ENCODE measurements at regions not wholly inside any gene's neighbourhood (a gene's known extent, or its start where the extent isn't known, plus 50 kb on each side); places are given as distances from the start of the nearest gene placed in this dataset.
"Not testable (repeated sequence)": the region's sequence is repeated elsewhere in the genome, so short reads cannot be mapped to it uniquely, and the experiment has no call there.

GRCh38 chr2:183881978-183882377 lies 716.4 kb upstream of the ZNF804A start:
- H3K27me3 ChIP-seq (ENCODE audit: insufficient read depth, poor library complexity, severe bottlenecking): no peaks in the 10 kb centered on the region
- DNase-seq (ENCODE audit: low spot score): no peak
- H3K27ac ChIP-seq (ENCODE audit: poor library complexity, severe bottlenecking): no peak overlapping the region
- no peak for ATAC-seq (ENCODE audit: low read depth)
- no peaks in the 10 kb centered on the region for H3K4me1 ChIP-seq (ENCODE audit: insufficient read depth, poor library complexity, severe bottlenecking)
- TF ChIP-seq, protein P1, sequence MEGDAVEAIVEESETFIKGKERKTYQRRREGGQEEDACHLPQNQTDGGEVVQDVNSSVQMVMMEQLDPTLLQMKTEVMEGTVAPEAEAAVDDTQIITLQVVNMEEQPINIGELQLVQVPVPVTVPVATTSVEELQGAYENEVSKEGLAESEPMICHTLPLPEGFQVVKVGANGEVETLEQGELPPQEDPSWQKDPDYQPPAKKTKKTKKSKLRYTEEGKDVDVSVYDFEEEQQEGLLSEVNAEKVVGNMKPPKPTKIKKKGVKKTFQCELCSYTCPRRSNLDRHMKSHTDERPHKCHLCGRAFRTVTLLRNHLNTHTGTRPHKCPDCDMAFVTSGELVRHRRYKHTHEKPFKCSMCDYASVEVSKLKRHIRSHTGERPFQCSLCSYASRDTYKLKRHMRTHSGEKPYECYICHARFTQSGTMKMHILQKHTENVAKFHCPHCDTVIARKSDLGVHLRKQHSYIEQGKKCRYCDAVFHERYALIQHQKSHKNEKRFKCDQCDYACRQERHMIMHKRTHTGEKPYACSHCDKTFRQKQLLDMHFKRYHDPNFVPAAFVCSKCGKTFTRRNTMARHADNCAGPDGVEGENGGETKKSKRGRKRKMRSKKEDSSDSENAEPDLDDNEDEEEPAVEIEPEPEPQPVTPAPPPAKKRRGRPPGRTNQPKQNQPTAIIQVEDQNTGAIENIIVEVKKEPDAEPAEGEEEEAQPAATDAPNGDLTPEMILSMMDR (IDR thresholded peaks at IDR 0.05; ENCODE audit: poor library complexity, severe bottlenecking): no peak
- H3K4me3 ChIP-seq (ENCODE audit: severe bottlenecking): no peak overlapping the region
- no peaks in the 10 kb centered on the region for H3K36me3 ChIP-seq (ENCODE audit: low read depth)
- no peaks in the 10 kb centered on the region for H3K9me3 ChIP-seq (ENCODE audit: severe bottlenecking)

- Histone ChIP-seq H3K4me3 (ENCODE audit: severe bottlenecking) (no peak overlapping the region), H3K27me3 (ENCODE audit: insufficient read depth, poor library complexity, severe bottlenecking) (no peaks in the 10 kb centered on the region)
Measured at GRCh38 chr2:183892315-183892941, 705.9 kb upstream of the ZNF804A start.

GRCh38 chr2:183898641-183899040 lies 699.7 kb upstream of the ZNF804A start:
- H3K9me3 ChIP-seq (ENCODE audit: severe bottlenecking): no peaks in the 10 kb centered on the region
- DNase-seq (ENCODE audit: low spot score) (no peak), ATAC-seq (ENCODE audit: low read depth) (0 out of 3 replicates have a peak, but pooled peaks have one; percentile 29)
- H3K27ac ChIP-seq (ENCODE audit: poor library complexity, severe bottlenecking): no peak overlapping the region
- no peaks in the 10 kb centered on the region for H3K4me1 ChIP-seq (ENCODE audit: insufficient read depth, poor library complexity, severe bottlenecking)
- no peaks in the 10 kb centered on the region for H3K36me3 ChIP-seq (ENCODE audit: low read depth)
- no peak overlapping the region for H3K4me3 ChIP-seq (ENCODE audit: severe bottlenecking)
- TF ChIP-seq, protein P1 (IDR thresholded peaks at IDR 0.05; ENCODE audit: poor library complexity, severe bottlenecking): no peak
- H3K27me3 ChIP-seq (ENCODE audit: insufficient read depth, poor library complexity, severe bottlenecking): no peaks in the 10 kb centered on the region

More at GRCh38 chr2:183892315-183892941, 705.9 kb upstream of the ZNF804A start:
- H3K4me1 ChIP-seq (ENCODE audit: insufficient read depth, poor library complexity, severe bottlenecking): no peaks in the 10 kb centered on the region
- TF ChIP-seq, protein P1 (IDR thresholded peaks at IDR 0.05; ENCODE audit: poor library complexity, severe bottlenecking): no peak
- H3K27ac ChIP-seq (ENCODE audit: poor library complexity, severe bottlenecking): no peak overlapping the region
- no peak for ATAC-seq (ENCODE audit: low read depth)
- H3K9me3 ChIP-seq (ENCODE audit: severe bottlenecking): no peaks in the 10 kb centered on the region
- no peak for DNase-seq (ENCODE audit: low spot score)
- no peaks in the 10 kb centered on the region for H3K36me3 ChIP-seq (ENCODE audit: low read depth)

- no peaks in the 10 kb centered on the region for H3K4me1 ChIP-seq (ENCODE audit: insufficient read depth, poor library complexity, severe bottlenecking)
- TF ChIP-seq, protein P1 (IDR thresholded peaks at IDR 0.05; ENCODE audit: poor library complexity, severe bottlenecking): no peak
- H3K27ac ChIP-seq (ENCODE audit: poor library complexity, severe bottlenecking): no peak overlapping the region
- no peak overlapping the region for H3K4me3 ChIP-seq (ENCODE audit: severe bottlenecking)
- H3K36me3 ChIP-seq (ENCODE audit: low read depth): no peaks in the 10 kb centered on the region
- ATAC-seq (ENCODE audit: low read depth) (no peak), DNase-seq (ENCODE audit: low spot score) (no peak)
- no peaks in the 10 kb centered on the region for H3K9me3 ChIP-seq (ENCODE audit: severe bottlenecking)
- H3K27me3 ChIP-seq (ENCODE audit: insufficient read depth, poor library complexity, severe bottlenecking): no peaks in the 10 kb centered on the region
Measured at GRCh38 chr2:183901931-183902330, 696.4 kb upstream of the ZNF804A start.

- Histone ChIP-seq H3K27me3 (ENCODE audit: insufficient read depth, poor library complexity, severe bottlenecking) (no peaks in the 10 kb centered on the region), H3K9me3 (ENCODE audit: severe bottlenecking) (no peaks in the 10 kb centered on the region), H3K36me3 (ENCODE audit: low read depth) (no peaks in the 10 kb centered on the region), H3K4me1 (ENCODE audit: insufficient read depth, poor library complexity, severe bottlenecking) (no peaks in the 10 kb centered on the region), H3K4me3 (ENCODE audit: severe bottlenecking) (no peak overlapping the region), H3K27ac (ENCODE audit: poor library complexity, severe bottlenecking) (no peak overlapping the region)
- TF ChIP-seq, protein P1 (IDR thresholded peaks at IDR 0.05; ENCODE audit: poor library complexity, severe bottlenecking): no peak
- no peak for DNase-seq (ENCODE audit: low spot score)
- ATAC-seq (ENCODE audit: low read depth): 0 out of 3 replicates have a peak, but pooled peaks have one; percentile 21
Measured at GRCh38 chr2:183903026-183903425, 695.3 kb upstream of the ZNF804A start.

- not testable (repeated sequence) for H3K4me3 ChIP-seq (ENCODE audit: severe bottlenecking); ATAC-seq (ENCODE audit: low read depth); H3K27ac ChIP-seq (ENCODE audit: poor library complexity, severe bottlenecking); H3K9me3 ChIP-seq (ENCODE audit: severe bottlenecking); H3K4me1 ChIP-seq (ENCODE audit: insufficient read depth, poor library complexity, severe bottlenecking); DNase-seq (ENCODE audit: low spot score); H3K36me3 ChIP-seq (ENCODE audit: low read depth); H3K27me3 ChIP-seq (ENCODE audit: insufficient read depth, poor library complexity, severe bottlenecking)
Measured at GRCh38 chr2:183916041-183916440, 682.3 kb upstream of the ZNF804A start.
